Peyer's patch (tissue), 4 donors: ENCODE measurements at regions not wholly inside any gene's neighbourhood (a gene's known extent, or its start where the extent isn't known, plus 50 kb on each side); places are given as distances from the start of the nearest gene placed in this dataset.
"Not testable (repeated sequence)": the region's sequence is repeated elsewhere in the genome, so short reads cannot be mapped to it uniquely, and the experiment has no call there.

ENCODE experiments used
- DNase-seq, 3 donors: peaks; one replicate each; pipeline ENCODE4 v3.0.0-alpha.2; 2017 to 2019
- H3K27ac ChIP-seq, 4 donors: fragments of 200-600 bp; sonication (generic); one replicate each; pipeline ENCODE4 v1.5.1; 2016 to 2019
- H3K27me3 ChIP-seq, 2 donors: fragments of 200-600 bp; sonication (generic); one replicate each; pipeline ENCODE4 v1.5.1; 2019
- H3K36me3 ChIP-seq, 3 donors: fragments of 200-600 bp; sonication (generic); one replicate each; pipeline ENCODE4 v1.5.1; 2016 to 2019
- H3K4me1 ChIP-seq, 4 donors: fragments of 200-600 bp; sonication (generic); one replicate each; pipeline ENCODE4 v1.5.1; 2016 to 2019
- H3K4me3 ChIP-seq, 4 donors: fragments of 200-600 bp; sonication (generic); 1 replicate in 3 of 4; 2 replicates in 1 of 4; pipeline ENCODE4 v1.5.1; 2016 to 2019; ENCODE audit warnings: mild to moderate bottlenecking in 1 of 4
- H3K9me3 ChIP-seq, 4 donors: fragments of 200-600 bp; sonication (generic); one replicate each; pipeline ENCODE4 v1.5.1; 2016 to 2019; ENCODE audit warnings: mild to moderate bottlenecking in 1 of 4
- POLR2A ChIP-seq, 2 donors: fragments of 450-650 bp; IDR thresholded peaks; one replicate each; pipeline ENCODE4 v1.5.1; 2017; ENCODE audit warnings: antibody characterized with exemption in 2 of 2, mild to moderate bottlenecking in 2 of 2, moderate library complexity in 2 of 2
- TF ChIP-seq, protein P1 (sequence below), 6 experiments: fragments of 450-650 bp in 4 of 6; fragments of 200-600 bp in 2 of 6; sonication (generic) in 1 of 6; IDR thresholded peaks; one replicate each; pipeline ENCODE4 v1.5.1; 2017 to 2019; ENCODE audit warnings: antibody characterized with exemption in 6 of 6, mild to moderate bottlenecking in 3 of 6, moderate library complexity in 1 of 6

DNA sequence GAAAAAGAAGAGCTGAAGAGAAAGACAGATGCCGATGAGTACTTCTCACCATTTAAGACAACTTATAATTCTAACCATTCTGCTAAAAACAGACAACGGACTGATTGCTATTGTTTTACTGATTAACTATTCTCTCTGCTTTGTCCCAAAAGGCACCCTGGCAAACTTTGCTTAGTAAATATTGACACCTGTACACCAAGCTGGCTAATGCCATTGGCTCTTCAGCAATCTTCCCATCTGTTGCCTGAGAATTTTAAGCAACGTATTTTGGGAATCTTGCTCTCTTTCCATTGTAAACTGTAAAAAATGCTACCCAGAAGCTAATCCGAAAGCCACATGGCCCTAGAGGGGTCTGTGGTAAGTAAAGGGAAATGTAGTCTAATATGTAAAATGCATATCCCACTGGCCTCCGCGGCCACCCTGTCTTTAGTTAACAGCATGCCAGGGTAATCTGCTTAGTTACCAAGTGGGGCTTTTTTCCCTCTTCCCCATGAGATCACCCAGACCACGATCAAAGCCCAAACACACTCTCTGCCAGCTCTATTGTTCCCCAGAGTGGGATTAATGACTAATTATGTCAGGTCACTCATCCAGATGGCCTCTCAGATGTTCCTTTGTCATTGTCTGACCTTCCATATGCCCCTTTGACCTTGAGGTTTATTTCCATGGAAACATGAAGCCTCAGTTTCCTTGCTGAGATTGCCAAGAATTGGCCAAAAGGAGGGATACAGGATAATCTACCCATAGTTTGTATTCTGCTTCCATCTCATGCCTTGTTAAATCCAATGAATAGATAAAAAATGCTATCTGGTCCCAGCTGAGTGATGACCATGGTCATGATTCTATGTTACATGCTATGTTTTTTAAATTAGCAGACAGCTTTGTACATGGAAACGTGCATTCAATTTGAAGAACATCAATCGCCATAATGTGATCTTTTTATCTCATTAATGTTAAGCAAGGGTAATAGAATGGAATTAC is 216.4 kb upstream of the MCHR2 start:
- H3K36me3 ChIP-seq: no peaks in the 10 kb centered on the region
- H3K27ac ChIP-seq: no peak overlapping the region
- TF ChIP-seq, protein P1, sequence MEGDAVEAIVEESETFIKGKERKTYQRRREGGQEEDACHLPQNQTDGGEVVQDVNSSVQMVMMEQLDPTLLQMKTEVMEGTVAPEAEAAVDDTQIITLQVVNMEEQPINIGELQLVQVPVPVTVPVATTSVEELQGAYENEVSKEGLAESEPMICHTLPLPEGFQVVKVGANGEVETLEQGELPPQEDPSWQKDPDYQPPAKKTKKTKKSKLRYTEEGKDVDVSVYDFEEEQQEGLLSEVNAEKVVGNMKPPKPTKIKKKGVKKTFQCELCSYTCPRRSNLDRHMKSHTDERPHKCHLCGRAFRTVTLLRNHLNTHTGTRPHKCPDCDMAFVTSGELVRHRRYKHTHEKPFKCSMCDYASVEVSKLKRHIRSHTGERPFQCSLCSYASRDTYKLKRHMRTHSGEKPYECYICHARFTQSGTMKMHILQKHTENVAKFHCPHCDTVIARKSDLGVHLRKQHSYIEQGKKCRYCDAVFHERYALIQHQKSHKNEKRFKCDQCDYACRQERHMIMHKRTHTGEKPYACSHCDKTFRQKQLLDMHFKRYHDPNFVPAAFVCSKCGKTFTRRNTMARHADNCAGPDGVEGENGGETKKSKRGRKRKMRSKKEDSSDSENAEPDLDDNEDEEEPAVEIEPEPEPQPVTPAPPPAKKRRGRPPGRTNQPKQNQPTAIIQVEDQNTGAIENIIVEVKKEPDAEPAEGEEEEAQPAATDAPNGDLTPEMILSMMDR (IDR thresholded peaks at IDR 0.05): no peak
- TF ChIP-seq POLR2A (IDR thresholded peaks at IDR 0.05): no peak
- no peak for DNase-seq
- H3K27me3 ChIP-seq: no peaks in the 10 kb centered on the region
- no peaks in the 10 kb centered on the region for H3K9me3 ChIP-seq
- H3K4me1 ChIP-seq: no peaks in the 10 kb centered on the region
- no peak overlapping the region for H3K4me3 ChIP-seq

DNA sequence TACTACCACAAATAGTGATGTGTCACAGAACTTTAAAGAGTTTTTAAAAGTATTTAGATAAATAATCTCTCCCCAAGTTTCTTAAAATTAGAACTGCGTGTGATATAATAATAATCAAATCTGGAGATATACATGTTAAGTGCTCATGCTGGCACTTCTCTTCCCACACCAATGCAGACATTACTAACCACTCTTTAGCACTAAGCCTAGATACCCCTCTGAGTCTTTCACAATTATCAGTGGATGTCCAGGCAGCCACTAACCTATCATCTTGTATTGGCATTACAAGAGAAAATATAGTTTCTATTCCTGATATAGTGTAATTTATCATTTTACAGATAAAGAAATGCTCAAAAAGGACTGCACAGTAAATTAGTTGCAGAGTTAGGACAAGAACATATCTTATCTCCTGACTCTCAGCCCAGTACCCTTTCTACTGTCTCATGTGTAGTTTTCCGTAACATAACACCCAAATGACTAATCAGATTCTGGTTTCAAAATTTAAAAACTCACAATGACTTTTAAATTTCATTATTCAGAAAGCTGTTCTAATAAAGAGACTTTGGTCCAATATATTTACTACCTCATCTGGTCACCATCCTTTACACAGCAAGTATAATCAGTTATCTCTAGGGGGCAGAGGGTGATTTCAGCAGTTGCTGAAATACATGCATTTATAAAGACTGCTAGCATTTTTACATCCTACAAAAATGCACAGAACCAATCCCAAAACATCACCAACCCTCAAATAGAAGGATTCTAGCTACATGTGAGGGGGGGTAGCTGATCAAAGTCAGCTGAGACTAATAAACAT is 215.5 kb upstream of the MCHR2 start:
- Histone ChIP-seq H3K4me3 (no peak overlapping the region), H3K27me3 (no peaks in the 10 kb centered on the region), H3K4me1 (no peaks in the 10 kb centered on the region), H3K36me3 (no peaks in the 10 kb centered on the region), H3K9me3 (no peaks in the 10 kb centered on the region), H3K27ac (no peak overlapping the region)
- TF ChIP-seq POLR2A (IDR thresholded peaks at IDR 0.05): no peak
- TF ChIP-seq, protein P1 (IDR thresholded peaks at IDR 0.05): no peak
- no peak for DNase-seq

DNA sequence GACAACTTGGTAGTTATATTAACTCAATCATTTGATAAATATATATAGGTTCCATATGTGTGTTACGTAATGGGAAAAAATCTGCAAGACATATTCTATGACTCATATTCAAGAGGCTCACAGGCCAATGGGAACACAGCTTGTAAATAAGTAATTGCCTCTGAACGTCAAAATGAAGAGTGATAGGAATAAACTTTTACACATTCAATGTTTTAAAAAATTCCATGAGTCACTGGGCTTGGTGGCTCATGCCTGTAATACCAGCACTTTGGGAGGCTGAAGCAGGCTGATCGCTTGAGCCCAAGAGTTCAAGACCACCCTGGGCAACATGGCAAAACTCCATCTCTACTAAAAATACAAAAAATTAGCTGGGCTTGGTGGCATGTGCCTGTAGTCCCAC is 209.4 kb upstream of the MCHR2 start:
- Histone ChIP-seq H3K4me1 (no peaks in the 10 kb centered on the region), H3K27me3 (no peaks in the 10 kb centered on the region), H3K4me3 (no peak overlapping the region), H3K9me3 (no peaks in the 10 kb centered on the region), H3K27ac (no peak overlapping the region), H3K36me3 (no peaks in the 10 kb centered on the region)
- no peak for TF ChIP-seq POLR2A (IDR thresholded peaks at IDR 0.05)
- TF ChIP-seq, protein P1 (IDR thresholded peaks at IDR 0.05): no peak
- DNase-seq: no peak

DNA sequence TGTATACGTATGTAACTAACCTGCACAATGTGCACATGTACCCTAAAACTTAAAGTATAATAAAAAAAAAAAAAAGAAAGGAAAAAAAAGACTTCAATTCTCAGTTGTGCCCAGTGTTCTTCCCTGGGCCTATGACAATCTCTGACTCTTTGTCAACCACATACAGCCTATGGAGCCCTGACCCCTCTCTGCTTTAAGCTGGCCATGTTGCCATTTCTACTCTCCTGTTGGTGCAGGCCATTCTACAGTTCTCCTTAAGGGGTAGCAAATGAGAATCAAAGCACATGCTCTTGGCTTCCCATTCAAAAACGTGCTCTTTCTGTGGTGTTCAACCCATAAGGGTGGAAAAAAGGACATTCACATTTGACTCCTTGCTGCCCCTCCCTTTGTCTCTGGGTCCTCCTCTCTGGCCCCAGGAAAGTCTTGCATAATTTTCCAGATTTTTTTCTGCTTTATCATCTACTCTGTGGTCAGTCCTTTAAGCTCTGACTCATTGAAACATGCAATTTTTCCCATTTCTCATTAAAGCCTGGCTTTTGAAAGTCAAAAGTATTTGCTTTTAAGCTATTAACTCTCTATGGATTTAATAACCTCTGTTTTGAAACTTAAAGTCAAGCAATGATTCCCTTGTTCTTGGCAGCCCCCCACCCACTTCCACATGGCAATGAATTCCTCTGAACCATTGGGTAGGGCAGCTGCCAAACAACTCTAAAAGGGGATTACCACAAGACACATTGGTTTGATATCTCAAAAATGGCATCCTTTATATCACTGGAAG is 208.6 kb upstream of the MCHR2 start:
- Histone ChIP-seq H3K36me3 (no peaks in the 10 kb centered on the region), H3K9me3 (no peaks in the 10 kb centered on the region), H3K27ac (no peak overlapping the region), H3K27me3 (no peaks in the 10 kb centered on the region), H3K4me1 (no peaks in the 10 kb centered on the region), H3K4me3 (no peak overlapping the region)
- TF ChIP-seq, protein P1 (IDR thresholded peaks at IDR 0.05): no peak
- TF ChIP-seq POLR2A (IDR thresholded peaks at IDR 0.05): no peak
- DNase-seq: no peak

DNA sequence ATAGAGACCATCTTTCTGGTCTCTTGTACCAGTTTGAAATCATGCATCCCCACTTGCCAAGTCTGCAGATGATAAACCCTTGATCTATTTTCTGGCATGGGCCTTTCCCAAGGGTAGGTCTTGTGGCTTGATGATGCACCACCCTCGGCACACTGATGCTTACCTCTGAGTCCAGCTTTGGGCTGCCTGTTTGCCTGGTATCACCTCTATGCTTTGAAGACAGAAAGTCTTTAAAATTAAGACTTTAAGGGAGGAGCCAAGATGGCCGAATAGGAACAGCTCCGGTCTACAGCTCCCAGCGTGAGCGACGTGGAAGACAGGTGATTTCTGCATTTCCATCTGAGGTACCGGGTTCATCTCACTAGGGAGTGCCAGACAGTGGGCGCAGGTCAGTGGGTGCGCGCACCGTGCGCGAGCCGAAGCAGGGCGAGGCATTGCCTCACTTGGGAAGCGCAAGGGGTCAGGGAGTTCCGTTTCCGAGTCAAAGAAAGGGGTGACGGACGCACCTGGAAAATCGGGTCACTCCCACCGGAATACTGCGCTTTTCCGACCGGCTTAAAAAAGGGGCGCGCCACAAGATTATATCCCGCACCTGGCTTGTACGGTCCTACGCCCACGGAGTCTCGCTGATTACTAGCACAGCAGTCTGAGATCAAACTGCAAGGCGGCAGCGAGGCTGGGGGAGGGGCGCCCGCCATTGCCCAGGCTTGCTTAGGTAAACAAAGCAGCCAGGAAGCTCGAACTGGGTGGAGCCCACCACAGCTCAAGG is 202.4 kb upstream of the MCHR2 start:
- H3K9me3 ChIP-seq, DNase-seq, H3K36me3 ChIP-seq, H3K27me3 ChIP-seq, H3K4me1 ChIP-seq, H3K4me3 ChIP-seq, H3K27ac ChIP-seq: not testable (repeated sequence)

DNA sequence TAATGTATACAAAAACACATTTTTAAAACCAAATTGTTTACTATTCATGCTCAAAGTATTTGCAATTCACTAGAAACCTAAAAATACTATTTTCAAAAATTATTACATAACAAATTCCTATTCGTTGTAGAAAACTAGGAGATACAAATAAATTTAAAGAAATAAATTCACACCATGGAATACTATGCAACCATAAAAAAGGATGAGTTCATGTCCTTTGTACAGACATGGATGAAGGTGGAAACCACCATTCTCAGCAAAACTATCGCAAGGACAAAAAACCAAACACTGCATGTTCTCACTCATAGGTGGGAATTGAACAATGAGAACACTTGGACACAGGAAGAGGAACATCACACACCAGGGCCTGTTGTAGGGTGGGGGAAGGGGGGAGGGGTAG is 201.2 kb upstream of the MCHR2 start:
- not testable (repeated sequence) for H3K36me3 ChIP-seq, H3K9me3 ChIP-seq, H3K27me3 ChIP-seq, H3K27ac ChIP-seq, DNase-seq, H3K4me3 ChIP-seq, H3K4me1 ChIP-seq
